ENCODE measurements at regions not wholly inside any gene's neighbourhood (a gene's known extent, or its start where the extent isn't known, plus 50 kb on each side); places are given as distances from the start of the nearest gene placed in this dataset.

- DNase-seq = no peak
Observed at GRCh38 chr15:69577397-69577796, 124.8 kb downstream of the RPLP1 start.

GRCh38 chr15:69578252-69578651 lies 125.6 kb downstream of the RPLP1 start:
- no peak for DNase-seq

DNA sequence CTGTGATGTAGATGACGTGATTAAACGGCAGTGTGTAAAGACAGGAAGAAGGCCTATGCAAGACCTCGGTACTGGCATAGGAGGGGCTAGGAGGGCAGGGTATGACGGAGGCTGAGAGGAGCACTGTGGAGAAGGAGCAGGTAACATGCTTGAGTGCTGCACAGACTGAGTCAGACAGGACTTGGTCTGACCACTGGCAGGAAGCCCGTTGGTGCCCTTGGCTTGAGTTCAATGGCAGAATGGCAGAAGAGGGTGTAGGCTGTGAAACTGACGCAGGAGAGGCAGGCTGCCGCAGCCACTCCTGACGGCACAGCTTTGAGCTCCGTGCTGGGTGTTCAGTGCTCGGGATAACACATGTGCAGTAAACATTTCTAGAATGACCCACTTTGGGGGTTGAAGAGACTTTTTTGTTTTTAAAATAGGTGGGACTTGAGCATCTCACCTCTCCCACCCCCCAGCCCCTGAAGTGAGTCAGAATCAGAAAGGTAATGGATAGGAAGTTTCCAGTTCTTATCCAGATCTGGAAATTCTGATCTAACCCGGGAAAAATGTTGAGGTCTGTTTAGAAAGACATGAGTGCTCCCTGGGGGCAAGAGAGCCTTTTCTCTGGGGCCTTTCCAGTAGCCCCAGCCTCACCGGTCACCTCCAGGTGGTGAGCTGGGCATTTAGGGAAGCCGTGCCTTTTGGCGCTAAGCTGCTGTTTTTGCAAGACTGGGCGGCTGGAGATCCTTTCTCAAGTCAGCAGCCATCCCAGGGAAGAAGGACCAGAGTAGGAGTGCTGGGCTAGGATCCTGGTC lies 126.4 kb downstream of the RPLP1 start:
- DNase-seq = no peak

DNA sequence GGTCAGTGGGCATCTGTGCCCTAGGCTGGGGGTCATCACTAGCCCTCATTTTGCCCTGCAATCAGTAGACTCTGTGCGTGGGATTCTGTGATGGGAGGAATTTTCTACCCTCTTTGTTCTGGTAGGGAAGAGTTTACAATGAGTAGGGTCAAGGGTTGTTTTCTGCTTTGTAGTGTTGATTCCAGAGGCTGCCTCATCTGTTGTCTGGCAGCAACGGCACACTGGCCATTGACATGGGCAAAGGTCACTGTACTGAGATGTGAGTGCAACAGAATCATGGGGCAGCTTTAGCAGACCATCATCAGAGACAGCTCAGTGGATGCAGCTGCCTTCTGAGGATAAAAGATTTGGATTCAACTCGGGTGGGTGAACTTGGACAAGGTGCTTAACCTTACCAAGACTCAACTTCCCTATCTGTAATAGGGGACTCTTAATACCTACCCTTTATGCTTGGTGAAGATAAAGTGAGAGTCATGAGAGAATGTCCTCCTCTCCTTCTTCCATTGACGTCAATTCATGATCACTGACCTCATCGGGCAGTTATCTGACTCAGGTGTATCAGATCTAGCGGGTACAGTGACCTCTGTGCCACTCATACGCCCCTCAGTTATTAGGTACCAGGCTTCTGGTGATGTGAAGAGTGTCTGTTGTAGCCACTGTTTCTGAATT lies 127.5 kb downstream of the RPLP1 start:
- no peak for DNase-seq

DNA sequence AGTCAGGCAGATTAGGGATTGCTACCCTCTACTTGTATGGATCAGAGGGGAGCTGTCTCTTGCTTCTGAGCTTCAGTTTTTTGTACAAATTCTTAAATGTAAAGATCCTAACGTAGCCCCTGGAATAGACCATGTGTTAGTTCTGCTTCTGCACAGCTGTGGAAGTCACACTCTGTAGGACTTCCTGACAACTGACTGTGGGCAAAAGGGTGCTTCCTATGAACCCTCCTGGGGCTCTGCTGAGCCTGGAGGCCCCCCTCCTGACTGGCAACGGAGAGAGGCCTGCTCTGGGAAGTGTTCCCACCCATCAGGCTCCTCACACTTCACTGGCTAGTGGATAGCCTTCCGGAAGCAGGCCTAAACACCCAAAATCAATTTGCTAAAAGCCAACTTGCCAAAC lies 131.0 kb downstream of the RPLP1 start:
- DNase-seq = no peak

- DNase-seq = no peak
Observed at GRCh38 chr15:69585937-69586336, 133.3 kb downstream of the RPLP1 start.

GRCh38 chr15:69586721-69587120 lies 134.1 kb downstream of the RPLP1 start:
- DNase-seq = no peak

DNA sequence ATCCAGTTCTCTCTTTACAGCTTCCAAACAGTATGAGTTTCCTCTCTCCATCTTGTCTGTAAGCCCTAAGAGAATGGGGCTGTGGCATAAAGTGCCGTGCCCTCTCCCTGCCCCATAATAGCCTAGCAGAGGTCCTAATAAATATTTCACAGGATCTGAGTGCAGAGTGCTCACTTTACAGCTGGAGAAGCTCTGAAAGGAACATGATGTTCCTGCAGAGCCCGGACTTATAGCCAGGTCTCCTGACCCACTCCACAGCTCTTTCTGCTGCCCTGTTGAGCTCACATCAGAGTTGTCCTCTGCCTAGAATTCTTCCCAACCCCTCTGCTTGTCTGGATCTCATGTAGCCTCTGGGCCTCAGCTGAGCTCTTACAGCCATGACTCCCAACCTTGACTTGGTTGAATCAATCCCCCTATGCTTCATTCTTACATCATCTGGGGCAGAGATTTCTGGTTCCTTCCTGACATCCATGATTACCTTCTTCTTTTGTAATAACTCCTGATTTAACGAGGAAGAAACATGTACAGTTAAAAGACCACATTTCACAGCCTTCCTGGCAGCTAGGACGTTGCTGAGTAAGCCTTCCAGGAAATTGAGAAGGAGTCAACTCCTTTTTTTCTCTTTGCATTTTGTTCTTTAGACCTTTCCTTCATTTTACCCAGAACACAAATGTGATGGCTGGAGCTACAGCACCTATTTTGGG lies 135.3 kb downstream of the RPLP1 start:
- no peak for DNase-seq

DNA sequence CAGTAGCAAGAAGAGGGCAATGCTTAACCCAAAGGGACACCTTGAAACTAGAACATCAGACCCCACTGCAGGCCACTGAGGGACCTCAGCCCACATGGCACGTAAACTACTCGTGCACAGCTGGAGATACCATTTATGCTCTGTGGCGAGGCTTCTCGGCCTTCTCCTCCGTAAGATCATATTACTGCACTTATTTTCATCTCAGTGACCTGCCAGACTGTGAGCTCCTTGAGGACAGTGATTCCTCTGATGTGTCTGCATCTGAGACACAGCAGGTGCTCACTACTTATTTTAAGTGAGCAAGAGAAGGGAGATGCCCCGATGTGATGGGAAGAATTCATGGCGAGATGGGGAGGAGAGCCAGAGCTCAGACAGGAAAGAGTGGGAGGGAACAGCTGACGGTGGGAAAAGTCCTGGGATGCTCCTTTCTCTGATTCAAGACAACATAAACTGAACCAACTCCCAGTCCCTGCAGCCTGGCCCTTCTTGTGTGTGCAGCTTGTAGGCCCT lies 137.6 kb downstream of the RPLP1 start:
- no peak for DNase-seq

DNA sequence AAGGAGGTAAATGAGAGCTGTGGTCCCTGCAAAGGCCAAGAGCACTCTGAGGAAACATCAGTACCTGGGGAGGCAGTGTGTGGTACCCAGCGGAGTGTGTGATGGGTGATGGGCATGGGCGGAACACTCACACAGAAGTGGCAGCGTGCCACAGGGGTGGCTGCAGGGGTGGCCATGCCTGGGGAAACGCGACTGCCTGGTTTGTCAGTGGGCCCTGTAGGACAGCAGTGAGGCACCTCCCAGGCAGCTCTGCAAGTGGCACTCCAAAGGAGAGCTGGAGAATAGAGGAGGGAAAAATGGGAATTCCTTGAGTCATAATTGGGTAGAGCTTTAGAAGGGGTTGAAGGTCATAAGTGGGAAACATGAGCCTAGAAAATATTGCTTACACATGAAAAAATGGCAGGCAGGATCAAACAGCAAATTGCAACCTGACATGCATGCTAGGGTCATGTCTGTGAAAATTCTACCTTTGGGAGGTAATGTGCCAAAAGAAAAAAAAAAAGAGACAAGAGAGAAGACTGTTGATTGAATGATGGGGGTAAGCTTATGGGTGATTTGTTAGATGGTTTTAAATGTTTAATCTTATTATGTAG lies 138.4 kb downstream of the RPLP1 start:
- DNase-seq = no peak

- DNase-seq = no peak
Observed at GRCh38 chr15:69591905-69592508, 139.4 kb downstream of the RPLP1 start.

DNA sequence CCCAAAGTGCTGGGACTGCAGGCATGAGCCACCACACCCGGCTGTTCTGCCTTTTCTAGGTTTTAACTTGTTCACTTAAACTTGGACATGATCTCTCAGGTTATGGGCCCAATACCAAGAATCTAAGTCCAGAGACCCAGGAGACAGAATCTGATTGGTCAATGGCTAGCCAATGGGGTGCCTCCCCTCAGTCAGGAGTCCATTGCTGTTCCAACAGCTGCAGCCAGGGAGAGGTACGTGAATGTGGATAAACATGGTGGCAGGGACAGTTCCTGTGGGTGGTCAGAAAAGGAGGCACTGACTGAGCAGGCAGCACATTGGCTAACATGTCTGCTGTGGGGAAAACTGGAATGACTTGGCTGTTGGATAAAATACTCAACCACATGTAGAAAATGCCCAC lies 140.3 kb downstream of the RPLP1 start:
- no peak for DNase-seq

- DNase-seq = no peak
Observed at GRCh38 chr15:69593488-69593887, 140.9 kb downstream of the RPLP1 start.

- no peak for DNase-seq
Observed at GRCh38 chr15:69593981-69594966, 141.7 kb downstream of the RPLP1 start.

- DNase-seq = no peak
Observed at GRCh38 chr15:69595009-69595791, 142.6 kb downstream of the RPLP1 start.

DNA sequence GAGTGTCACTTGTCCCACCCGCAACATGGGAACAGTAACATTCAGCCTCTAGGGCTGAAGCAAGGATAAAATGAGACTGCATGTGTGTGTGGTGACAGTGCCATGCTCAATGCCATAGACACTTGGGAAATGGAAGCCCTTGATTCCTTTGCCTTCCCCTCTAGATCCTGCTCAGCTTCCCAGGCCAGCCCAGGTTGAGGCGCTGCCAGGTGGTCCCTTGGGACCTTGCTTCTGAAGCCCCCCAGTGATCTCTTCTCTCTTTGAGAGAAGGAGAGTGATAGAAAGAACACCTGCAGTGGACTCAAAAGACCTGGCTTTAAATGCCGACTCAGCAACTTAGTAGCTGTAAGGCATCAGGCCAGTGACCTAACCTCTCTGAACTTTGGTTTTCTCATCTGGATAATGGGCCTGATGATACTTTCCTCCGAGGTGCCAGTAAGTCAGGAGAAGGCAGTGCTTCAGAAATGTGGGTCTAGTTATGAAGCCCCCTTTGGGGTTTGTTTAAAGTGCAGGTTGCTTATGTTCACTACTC lies 144.5 kb downstream of the RPLP1 start:
- DNase-seq = no peak

DNA sequence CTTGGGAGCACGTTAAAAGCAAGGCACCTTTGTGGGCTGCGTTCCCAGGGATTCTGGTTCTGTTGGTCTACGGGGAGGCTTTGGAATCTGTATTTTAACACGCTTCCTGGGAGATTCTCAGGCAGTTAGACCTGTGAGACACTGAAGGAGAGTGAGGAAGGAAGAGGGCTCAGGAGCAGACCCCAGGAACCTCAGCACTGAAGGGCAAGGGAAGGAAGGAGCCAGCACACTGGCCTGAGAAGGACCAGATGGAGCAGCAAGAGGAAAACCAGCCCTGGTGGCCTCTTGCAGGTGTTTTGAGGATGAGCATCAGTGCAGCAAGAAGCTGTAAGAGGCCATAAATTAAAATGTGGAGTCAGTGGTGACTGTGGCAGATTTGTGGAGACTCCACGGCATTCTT lies 146.7 kb downstream of the RPLP1 start:
- no peak for DNase-seq

DNA sequence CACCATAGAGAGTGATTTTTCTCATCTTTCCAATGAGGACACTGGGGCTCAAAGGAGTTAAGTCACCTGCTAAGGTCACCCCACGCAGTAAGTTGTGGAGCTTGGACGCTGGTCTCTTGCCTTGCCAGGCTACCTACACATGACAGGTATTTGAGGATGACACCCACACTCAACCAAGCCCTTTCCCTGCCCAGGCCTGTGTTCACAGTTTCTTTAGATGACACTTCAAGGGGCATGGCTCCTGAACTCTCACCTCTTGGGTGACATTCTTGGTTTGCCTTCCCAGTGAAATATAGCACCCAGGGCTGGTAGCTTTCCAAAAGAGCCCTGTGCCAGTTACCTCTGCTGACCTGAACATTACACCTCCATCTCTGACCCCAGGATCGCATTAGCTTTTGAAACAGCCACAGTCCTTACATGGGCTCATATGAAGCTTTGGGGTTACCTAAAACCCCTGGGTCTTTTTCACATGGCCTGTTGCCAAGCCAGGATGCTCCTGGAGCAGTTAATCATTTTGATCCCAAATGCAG lies 148.0 kb downstream of the RPLP1 start:
- DNase-seq = no peak

DNA sequence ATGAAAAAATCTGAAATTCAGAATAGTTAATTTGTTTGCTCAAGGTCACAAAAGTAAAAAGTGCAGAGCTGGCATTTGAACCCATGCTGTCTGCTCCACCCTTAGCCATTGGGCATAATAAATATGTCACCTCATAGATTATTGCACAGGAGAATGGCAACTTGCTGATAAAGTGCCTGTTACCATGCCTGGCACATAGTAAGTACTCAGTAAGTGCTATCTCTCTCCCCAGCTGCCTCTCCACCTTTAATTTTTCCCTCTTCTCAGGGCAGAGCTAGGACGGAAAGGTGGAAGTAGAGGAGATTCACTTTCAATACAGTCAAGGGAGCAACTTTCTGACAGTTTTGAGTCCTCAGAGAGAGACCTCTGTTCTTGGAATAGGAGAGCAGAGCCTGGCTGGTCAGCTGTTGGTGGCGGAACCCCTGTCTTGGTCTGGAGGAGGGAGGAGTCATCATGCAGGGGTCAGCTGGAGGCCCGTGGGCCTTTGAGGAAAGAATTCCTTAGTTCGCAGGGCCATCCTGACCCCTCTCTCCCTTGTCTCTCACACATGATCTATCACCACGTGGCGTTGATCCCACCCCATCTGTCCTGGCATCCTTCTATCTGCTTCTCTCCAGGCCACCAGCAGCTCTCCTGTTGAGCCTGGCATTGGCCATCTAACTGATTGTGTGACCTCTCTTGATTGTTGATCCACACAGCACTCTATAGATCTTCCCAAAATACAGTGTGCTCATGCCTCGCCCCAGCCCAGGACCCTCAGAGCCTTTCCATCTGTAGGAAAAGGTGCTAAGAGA lies 149.3 kb downstream of the RPLP1 start:
- no peak for DNase-seq

Measured in stimulated activated CD4-positive, alpha-beta T cell treated with anti-CD3 and anti-CD28 coated beads, Interleukin-4, amount 100 ng/mL, for 1 hour (primary cell).